ENCODE measurements at regions not wholly inside any gene's neighbourhood (a gene's known extent, or its start where the extent isn't known, plus 50 kb on each side); places are given as distances from the start of the nearest gene placed in this dataset.
"Not testable (repeated sequence)": the region's sequence is repeated elsewhere in the genome, so short reads cannot be mapped to it uniquely, and the experiment has no call there.

DNA sequence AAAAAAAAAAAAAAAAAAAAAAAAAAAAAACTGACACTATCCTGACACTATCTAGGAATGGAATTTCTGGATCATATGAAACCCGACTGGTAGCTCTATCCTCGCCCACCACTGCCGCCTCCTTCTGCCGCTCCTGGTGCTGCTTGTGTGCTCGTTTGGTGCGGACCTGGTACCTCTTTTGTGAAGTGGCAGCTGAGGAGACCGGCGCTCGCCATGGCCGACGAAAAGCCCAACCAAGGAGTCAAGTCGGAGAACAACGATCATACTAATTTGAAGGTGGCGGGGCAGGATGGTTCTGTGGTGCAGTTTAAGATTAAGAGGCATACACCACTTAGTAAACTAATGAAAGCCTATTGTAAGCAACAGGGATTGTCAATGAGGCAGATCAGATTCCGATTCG lies 130.6 kb downstream of the SEPTIN14 start:
- no peaks in the 10 kb centered on the region for H3K9me3 ChIP-seq
- no peak for ATAC-seq
- TF ChIP-seq, protein P1, sequence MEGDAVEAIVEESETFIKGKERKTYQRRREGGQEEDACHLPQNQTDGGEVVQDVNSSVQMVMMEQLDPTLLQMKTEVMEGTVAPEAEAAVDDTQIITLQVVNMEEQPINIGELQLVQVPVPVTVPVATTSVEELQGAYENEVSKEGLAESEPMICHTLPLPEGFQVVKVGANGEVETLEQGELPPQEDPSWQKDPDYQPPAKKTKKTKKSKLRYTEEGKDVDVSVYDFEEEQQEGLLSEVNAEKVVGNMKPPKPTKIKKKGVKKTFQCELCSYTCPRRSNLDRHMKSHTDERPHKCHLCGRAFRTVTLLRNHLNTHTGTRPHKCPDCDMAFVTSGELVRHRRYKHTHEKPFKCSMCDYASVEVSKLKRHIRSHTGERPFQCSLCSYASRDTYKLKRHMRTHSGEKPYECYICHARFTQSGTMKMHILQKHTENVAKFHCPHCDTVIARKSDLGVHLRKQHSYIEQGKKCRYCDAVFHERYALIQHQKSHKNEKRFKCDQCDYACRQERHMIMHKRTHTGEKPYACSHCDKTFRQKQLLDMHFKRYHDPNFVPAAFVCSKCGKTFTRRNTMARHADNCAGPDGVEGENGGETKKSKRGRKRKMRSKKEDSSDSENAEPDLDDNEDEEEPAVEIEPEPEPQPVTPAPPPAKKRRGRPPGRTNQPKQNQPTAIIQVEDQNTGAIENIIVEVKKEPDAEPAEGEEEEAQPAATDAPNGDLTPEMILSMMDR (IDR thresholded peaks at IDR 0.05): no peak
- no peak for FAIRE-seq
- intact Hi-C loops (cut with DNase I): no loop called here
- WGBS, 2 donors: 93 to 95% methylated on average over 16 of the region's 16 CpGs
- no peaks in the 10 kb centered on the region for H3K36me3 ChIP-seq
- DNase-seq: no peak
- H3K4me1 ChIP-seq: no peaks in the 10 kb centered on the region
- no peaks in the 10 kb centered on the region for H3K27me3 ChIP-seq
- H3K4me3 ChIP-seq: no peak overlapping the region
- H3K27ac ChIP-seq: no peak overlapping the region

DNA sequence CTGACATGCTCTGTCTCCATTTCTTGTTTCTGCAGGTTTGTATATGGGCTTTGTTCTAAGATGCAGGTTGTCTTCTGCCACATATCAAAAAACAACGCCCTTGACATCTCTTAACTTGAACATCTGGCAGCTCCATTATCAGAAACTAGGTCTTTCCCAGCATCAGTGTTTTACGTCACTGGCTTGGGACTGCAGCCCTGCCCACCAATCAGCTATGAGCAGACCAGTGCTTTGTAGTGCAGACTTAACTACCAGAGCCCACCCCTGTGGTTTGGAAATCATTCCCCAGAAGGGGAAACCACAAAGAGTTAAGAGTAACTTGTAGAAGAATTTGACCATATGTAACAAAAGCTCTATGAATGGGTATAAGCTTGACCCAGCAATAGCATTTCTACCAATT lies 132.4 kb downstream of the SEPTIN14 start:
- TF ChIP-seq, protein P1 (IDR thresholded peaks at IDR 0.05): no peak
- no peak for ATAC-seq
- intact Hi-C loops (cut with DNase I): no loop called here
- DNase-seq: no peak
- no peaks in the 10 kb centered on the region for H3K36me3 ChIP-seq
- no peaks in the 10 kb centered on the region for H3K27me3 ChIP-seq
- no peak overlapping the region for H3K27ac ChIP-seq
- 68% methylated on average over 2 of the region's 2 CpGs for WGBS, 2 donors
- no peak overlapping the region for H3K4me3 ChIP-seq
- FAIRE-seq: no peak
- H3K9me3 ChIP-seq: no peaks in the 10 kb centered on the region
- no peaks in the 10 kb centered on the region for H3K4me1 ChIP-seq

DNA sequence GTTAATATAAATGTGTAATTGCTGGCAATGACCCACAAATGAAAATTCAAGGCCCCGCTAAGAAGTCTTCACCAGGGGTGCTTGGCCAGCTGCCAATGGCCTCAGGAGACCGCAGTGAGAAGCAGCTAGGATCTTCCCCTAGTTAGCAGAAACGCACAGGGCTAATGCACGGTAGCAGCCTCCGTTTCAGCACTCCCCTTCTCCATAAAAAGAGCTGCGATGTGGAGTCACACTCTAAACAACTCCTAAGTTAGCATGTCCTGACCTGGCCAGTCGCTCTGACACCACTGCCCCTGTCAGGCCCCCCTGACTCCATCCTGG lies 139.0 kb downstream of the SEPTIN14 start:
- 54 to 61% methylated on average over 7 of the region's 7 CpGs for WGBS, 2 donors
- Histone ChIP-seq H3K4me3 (no peak overlapping the region), H3K9me3 (no peaks in the 10 kb centered on the region), H3K36me3 (no peaks in the 10 kb centered on the region), H3K27me3 (no peaks in the 10 kb centered on the region), H3K4me1 (no peaks in the 10 kb centered on the region), H3K27ac (no peak overlapping the region)
- FAIRE-seq (no peak), ATAC-seq (no peak), DNase-seq (no peak)
- TF ChIP-seq, protein P1 (IDR thresholded peaks at IDR 0.05): no peak
- intact Hi-C loops (cut with DNase I): no loop called here

DNA sequence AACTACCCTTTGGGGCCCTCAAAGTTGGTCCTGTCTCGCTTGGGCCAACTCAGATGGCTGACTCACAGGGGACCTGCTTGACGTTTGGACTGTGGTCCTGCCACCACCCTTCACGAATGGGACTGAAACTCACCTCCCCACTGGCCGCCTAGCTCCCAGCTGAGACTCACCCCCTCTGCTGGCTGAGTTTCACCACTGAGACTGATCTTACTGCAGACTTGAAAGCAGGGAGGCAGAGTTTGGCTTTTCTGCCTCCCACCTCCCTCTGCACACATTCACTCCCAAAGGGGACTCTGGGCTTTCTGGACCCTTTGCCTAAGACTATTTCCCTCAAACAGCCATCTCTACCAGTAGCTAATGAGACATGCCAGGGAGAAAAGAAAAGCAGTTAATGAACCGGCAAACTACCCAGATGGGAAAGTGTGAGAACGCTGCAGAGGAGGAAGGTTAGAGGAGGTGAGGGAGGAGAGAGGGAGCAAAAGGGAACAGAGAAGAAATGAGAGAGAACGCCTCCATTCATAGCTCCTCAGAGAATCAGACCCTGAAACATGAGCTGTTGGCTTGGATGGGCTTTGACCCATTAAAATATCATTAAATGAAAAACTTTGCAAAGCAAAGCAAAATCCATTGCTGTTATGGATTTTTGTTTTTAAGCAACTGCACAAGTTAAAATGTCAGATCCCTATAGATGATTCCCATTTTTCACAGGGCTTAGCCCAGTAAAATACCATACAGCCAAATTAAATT lies 139.5 kb downstream of the SEPTIN14 start:
- TF ChIP-seq, protein P1 (IDR thresholded peaks at IDR 0.05): peak in 1 of 4 donors; percentile 9
- H3K4me3 ChIP-seq; H3K27me3 ChIP-seq; H3K4me1 ChIP-seq; H3K36me3 ChIP-seq; intact Hi-C loops (cut with DNase I); FAIRE-seq; DNase-seq; H3K9me3 ChIP-seq; H3K27ac ChIP-seq: not testable (repeated sequence)
- peak; percentile 95 to 100 (median 98) for ATAC-seq
- 37 to 41% methylated on average over 2 to 5 of the region's 7 CpGs for whole genome bisulfite sequencing, 2 donors

DNA sequence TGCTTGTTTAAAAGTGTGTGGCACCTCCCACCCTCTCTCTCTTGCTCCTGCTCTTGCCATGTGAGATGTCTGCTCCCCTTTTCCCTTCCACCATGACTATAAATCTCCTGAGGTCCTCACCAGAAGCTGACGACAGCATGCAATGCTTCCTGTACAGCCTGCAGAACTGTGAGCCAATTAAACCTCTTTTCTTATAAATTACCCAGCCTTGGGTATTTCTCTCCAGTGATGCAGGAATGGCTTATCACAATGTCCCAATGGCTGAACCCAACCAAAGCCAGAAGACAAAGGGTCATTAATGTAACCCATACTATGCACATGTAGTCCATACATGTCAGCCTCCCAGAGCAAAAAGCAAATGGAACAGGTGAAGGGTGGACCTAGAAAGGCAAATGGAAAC lies 141.5 kb downstream of the SEPTIN14 start:
- H3K36me3 ChIP-seq; H3K4me3 ChIP-seq; intact Hi-C loops (cut with DNase I); H3K4me1 ChIP-seq; ATAC-seq; DNase-seq; FAIRE-seq; H3K9me3 ChIP-seq; H3K27me3 ChIP-seq; H3K27ac ChIP-seq: not testable (repeated sequence)
- no CpG with 5 or more reads among the region's 1 CpG for WGBS, 2 donors

GRCh38 chr7:55715247-55715867 lies 143.1 kb upstream of the VOPP1 start:
- WGBS, 2 donors: 30 to 44% methylated on average over 4 to 5 of the region's 5 CpGs
- ATAC-seq: peak; percentile 72 to 97 (median 90)
- intact Hi-C loops (cut with DNase I); H3K27me3 ChIP-seq; H3K36me3 ChIP-seq; H3K4me1 ChIP-seq; DNase-seq; H3K27ac ChIP-seq; FAIRE-seq; H3K9me3 ChIP-seq; H3K4me3 ChIP-seq: not testable (repeated sequence)

DNA sequence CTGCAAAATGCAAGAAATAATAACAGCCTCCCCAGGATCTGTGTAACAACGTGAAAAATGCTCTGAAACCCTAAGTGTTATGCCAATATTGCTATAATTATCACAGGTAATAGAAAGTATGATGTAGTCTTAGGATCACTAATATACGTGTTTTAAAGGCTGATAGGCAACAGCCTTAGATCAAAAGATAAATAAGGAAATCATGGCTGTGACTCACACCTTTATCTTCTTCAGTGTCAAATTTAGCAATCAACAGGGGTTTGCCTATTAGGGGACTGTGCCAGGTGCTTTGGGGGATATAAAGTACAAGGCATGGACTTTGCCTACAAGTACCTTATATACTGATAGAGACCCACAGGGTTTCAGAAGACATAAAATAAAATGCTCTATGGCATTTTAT lies 142.1 kb upstream of the VOPP1 start:
- 44 to 69% methylated on average over 2 of the region's 2 CpGs for WGBS, 2 donors
- H3K4me3 ChIP-seq; H3K9me3 ChIP-seq; H3K4me1 ChIP-seq; H3K27ac ChIP-seq; H3K27me3 ChIP-seq; FAIRE-seq; DNase-seq; H3K36me3 ChIP-seq; intact Hi-C loops (cut with DNase I): not testable (repeated sequence)
- ATAC-seq: peak in 2 of 4 donors; percentile 15 to 38

DNA sequence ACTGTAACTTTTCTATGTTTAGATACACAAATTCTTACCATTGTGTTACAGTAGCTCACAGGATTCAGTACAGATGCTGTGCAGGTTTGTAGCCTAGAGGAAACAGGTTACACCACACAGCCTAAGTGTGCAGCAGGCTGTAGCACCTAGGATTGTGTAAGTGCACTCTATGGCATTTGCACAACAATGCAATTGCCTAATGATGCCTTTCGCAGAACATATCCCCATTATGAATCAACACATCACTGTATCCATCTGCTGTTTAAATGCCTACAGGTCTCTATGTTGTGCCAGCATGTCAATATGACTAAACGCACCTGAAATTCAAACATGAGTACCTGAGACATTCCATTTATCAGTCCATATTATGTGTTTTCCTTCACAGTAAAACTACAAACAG lies 138.0 kb upstream of the VOPP1 start:
- H3K9me3 ChIP-seq; FAIRE-seq; H3K27me3 ChIP-seq; DNase-seq; H3K4me3 ChIP-seq; intact Hi-C loops (cut with DNase I); H3K27ac ChIP-seq; H3K36me3 ChIP-seq; ATAC-seq; H3K4me1 ChIP-seq: not testable (repeated sequence)
- 86 to 88% methylated on average over 2 of the region's 2 CpGs for WGBS, 2 donors
